ENCODE measurements at regions not wholly inside any gene's neighbourhood (a gene's known extent, or its start where the extent isn't known, plus 50 kb on each side); places are given as distances from the start of the nearest gene placed in this dataset.

DNA sequence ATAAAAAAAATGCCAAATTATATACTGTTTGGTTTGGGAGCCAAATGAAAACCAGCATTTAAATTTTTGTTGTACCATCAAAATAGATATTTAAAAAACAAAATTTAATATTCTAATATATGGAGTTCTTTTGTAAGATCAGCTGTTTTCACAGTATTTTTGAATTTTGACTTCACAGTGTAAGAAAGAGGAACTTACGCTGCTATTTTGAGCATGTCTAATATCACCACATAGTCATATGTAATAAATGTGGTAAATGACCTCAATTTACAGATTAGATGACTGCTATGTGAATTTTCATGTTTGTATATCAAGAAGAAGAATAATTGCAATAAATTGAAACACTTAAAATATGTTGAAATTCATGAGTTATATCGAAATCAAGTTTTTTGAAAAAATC is 189.6 kb downstream of the ARRDC4 start:
- TF ChIP-seq, protein P1, sequence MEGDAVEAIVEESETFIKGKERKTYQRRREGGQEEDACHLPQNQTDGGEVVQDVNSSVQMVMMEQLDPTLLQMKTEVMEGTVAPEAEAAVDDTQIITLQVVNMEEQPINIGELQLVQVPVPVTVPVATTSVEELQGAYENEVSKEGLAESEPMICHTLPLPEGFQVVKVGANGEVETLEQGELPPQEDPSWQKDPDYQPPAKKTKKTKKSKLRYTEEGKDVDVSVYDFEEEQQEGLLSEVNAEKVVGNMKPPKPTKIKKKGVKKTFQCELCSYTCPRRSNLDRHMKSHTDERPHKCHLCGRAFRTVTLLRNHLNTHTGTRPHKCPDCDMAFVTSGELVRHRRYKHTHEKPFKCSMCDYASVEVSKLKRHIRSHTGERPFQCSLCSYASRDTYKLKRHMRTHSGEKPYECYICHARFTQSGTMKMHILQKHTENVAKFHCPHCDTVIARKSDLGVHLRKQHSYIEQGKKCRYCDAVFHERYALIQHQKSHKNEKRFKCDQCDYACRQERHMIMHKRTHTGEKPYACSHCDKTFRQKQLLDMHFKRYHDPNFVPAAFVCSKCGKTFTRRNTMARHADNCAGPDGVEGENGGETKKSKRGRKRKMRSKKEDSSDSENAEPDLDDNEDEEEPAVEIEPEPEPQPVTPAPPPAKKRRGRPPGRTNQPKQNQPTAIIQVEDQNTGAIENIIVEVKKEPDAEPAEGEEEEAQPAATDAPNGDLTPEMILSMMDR (IDR thresholded peaks at IDR 0.05): no peak
- no peak for TF ChIP-seq POLR2A (IDR thresholded peaks at IDR 0.05)

All from esophagus squamous epithelium (tissue), 4 donors.